Activated CD8-positive, alpha-beta memory T cell treated with anti-CD3 and anti-CD28 coated beads, Interleukin-2, amount 10 ng/mL, durations not matched to agents 7 days and 5 days (primary cell): ENCODE measurements at regions not wholly inside any gene's neighbourhood (a gene's known extent, or its start where the extent isn't known, plus 50 kb on each side); places are given as distances from the start of the nearest gene placed in this dataset.

Source experiments
- ATAC-seq: fragments of 150-1000 bp; cut with Tn5 transposase; one replicate; pipeline ENCODE4 v1.10.0; 2021; ENCODE audit warnings: moderate library complexity
- CTCF ChIA-PET: fragments of 350-600 bp; sonication (Branson Sonifier 250); formaldehyde crosslinking; loops from one replicate; lab custom pipeline; 2021; ENCODE audit warnings: antibody characterized with exemption; lab: Charles Lee
- DNase-seq: peaks from one replicate; pipeline ENCODE4 v3.0.0-alpha.2; 2020
- H3K27ac Mint-ChIP-seq: one replicate; pipeline ENCODE4 v1.8.0; 2021; ENCODE audit warnings: mild to moderate bottlenecking, mixed read lengths
- H3K27me3 Mint-ChIP-seq: one replicate; pipeline ENCODE4 v1.8.0; 2021; ENCODE audit warnings: mixed read lengths
- H3K36me3 Mint-ChIP-seq: one replicate; pipeline ENCODE4 v1.8.0; 2021; ENCODE audit warnings: mild to moderate bottlenecking, mixed read lengths
- H3K4me1 Mint-ChIP-seq: one replicate; pipeline ENCODE4 v1.8.0; 2021; ENCODE audit warnings: mixed read lengths
- H3K4me3 Mint-ChIP-seq: one replicate; pipeline ENCODE4 v1.8.0; 2021; ENCODE audit warnings: mild to moderate bottlenecking, moderate library complexity, mixed read lengths
- H3K9me3 Mint-ChIP-seq: one replicate; pipeline ENCODE4 v1.8.0; 2022; ENCODE audit warnings: low read depth, mixed read lengths

DNA sequence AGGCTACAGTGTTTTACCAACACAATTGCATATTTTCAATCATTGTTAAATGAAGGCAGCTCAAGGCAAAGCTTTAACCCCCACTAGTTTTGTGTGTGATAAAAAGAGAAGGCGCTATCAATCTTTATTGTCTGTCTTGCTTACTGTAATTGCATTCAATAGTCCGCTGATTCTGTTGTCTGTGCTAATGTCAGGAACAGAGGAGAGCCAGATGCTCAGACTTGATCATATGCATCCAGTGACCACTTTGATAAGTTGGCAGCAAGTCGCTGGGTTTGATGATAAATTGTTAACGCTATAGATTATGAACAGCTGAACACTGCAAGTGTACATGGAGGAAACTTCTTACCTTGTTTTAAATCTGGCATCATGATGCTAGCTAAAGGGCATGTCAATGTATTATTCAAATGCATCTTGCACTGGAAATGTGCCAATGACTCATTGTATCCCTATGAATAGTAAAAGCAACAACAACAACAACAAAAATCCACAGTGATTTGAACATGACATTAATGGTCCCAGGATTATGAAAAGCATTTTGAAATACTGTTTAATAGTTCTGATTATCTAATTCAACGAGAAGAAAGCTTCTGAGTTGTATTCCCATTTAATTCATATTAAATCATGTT, 423.5 kb upstream of the FANCL start:
- no peak overlapping the region for H3K4me3 Mint-ChIP-seq
- no peaks in the 10 kb centered on the region for H3K27me3 Mint-ChIP-seq
- H3K36me3 Mint-ChIP-seq, result no peaks in the 10 kb centered on the region
- DNase-seq, result no peak
- CTCF ChIA-PET, result no interaction called here
- ATAC-seq, result no peak
- no peak overlapping the region for H3K27ac Mint-ChIP-seq
- H3K4me1 Mint-ChIP-seq, result no peaks in the 10 kb centered on the region
- H3K9me3 Mint-ChIP-seq, result no peaks in the 10 kb centered on the region

DNA sequence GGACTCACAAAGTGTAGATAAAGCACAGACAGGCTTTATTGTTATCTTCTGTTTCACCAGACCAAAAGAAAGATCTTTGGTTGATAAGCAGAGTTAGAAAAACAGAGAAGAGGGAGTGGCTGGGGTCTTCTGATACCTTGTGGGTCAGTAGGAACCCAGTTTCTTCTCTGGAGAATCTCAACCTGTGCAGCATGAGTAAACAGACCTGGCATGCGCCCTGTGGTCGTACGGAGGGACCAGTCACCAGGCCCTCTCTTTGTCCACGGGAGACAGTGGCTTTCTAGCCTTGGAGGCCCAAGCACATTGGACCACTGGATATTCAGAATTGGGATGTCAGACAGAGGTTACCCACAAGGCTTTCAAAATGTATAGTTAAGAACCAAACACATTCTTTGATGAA, 418.9 kb upstream of the FANCL start:
- no peak overlapping the region for H3K4me3 Mint-ChIP-seq
- ATAC-seq (no peak), DNase-seq (no peak)
- H3K27me3 Mint-ChIP-seq, result no peaks in the 10 kb centered on the region
- CTCF ChIA-PET, result no interaction called here
- no peaks in the 10 kb centered on the region for H3K9me3 Mint-ChIP-seq
- H3K27ac Mint-ChIP-seq, result no peak overlapping the region
- no peaks in the 10 kb centered on the region for H3K4me1 Mint-ChIP-seq
- no peaks in the 10 kb centered on the region for H3K36me3 Mint-ChIP-seq

GRCh38 chr2:58655152-58655551, 414.0 kb upstream of the FANCL start:
- Mint-ChIP-seq H3K36me3 (no peaks in the 10 kb centered on the region), H3K9me3 (no peaks in the 10 kb centered on the region), H3K27me3 (peaks cover 3% of the 10 kb centered on the region), H3K27ac (no peak overlapping the region), H3K4me3 (no peak overlapping the region), H3K4me1 (no peaks in the 10 kb centered on the region)
- CTCF ChIA-PET, result no interaction called here
- DNase-seq (no peak), ATAC-seq (no peak)

DNA sequence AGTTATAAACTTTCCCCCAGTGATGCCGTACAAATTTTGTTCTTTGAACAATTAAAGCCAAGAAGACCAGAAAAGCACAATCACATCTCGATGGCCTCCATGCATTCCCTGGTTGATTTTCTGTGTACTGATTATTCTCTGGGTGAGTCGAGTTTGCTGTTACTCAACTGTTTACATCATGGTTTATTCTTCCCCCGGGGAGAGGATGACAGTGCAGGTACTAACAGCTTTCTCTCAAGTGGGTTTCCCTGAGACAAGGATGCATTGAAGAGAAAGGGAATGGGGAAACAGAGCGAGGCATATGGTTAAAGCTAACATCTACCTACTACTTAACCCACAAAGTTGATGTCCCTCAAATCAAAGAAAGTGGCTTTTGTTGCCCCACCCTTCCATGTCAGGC, 410.8 kb upstream of the FANCL start:
- DNase-seq, result no peak
- ATAC-seq, result no peak
- Mint-ChIP-seq H3K4me3 (no peak overlapping the region), H3K36me3 (no peaks in the 10 kb centered on the region), H3K4me1 (no peaks in the 10 kb centered on the region), H3K27me3 (peaks cover 3% of the 10 kb centered on the region), H3K9me3 (no peaks in the 10 kb centered on the region), H3K27ac (no peak overlapping the region)
- CTCF ChIA-PET, result no interaction called here

DNA sequence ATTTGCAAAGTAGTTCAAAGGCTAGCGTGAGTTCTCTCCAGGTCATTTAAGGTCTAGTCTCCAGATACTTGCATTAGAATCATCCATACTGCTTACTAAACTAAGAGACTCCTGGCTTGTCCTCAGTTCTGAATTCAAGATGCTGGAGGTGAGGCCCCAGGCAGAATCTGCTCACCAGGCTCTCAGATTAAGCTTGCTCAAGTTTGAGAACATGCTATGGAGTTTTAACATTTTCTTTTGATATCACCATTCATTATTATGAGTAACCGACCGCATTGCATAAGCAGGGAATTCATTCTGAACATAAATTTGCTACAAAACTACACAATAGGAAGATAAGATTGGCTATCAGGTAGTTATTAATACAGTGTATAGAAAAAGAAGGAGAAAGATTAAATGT, 409.7 kb upstream of the FANCL start:
- CTCF ChIA-PET, result no interaction called here
- Mint-ChIP-seq H3K36me3 (no peaks in the 10 kb centered on the region), H3K27ac (no peak overlapping the region), H3K4me1 (no peaks in the 10 kb centered on the region), H3K27me3 (peaks cover 3% of the 10 kb centered on the region), H3K4me3 (no peak overlapping the region), H3K9me3 (no peaks in the 10 kb centered on the region)
- ATAC-seq, result no peak
- DNase-seq, result no peak

DNA sequence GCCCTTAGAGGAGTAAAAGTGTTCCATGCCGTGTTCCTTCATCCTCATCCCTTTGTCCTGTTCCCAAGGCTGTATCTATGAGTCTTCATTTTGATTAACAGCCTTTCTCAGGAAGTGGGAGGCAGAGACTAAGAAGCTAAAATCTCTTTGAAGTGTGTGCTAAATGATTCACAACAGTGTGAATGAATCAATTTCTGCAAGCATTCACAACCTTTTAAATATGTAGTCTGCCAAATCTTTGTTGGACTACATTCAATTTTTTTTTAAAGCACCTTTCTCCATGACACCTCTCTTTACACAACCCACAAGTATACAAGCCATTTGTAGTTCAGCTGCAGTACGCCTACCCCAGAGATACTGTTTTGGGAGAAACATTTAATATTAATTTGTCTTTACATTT, 408.6 kb upstream of the FANCL start:
- H3K4me3 Mint-ChIP-seq, result no peak overlapping the region
- peaks cover 3% of the 10 kb centered on the region for H3K27me3 Mint-ChIP-seq
- H3K36me3 Mint-ChIP-seq, result no peaks in the 10 kb centered on the region
- DNase-seq (no peak), ATAC-seq (no peak)
- CTCF ChIA-PET, result no interaction called here
- H3K27ac Mint-ChIP-seq, result no peak overlapping the region
- H3K4me1 Mint-ChIP-seq, result no peaks in the 10 kb centered on the region
- H3K9me3 Mint-ChIP-seq, result no peaks in the 10 kb centered on the region

DNA sequence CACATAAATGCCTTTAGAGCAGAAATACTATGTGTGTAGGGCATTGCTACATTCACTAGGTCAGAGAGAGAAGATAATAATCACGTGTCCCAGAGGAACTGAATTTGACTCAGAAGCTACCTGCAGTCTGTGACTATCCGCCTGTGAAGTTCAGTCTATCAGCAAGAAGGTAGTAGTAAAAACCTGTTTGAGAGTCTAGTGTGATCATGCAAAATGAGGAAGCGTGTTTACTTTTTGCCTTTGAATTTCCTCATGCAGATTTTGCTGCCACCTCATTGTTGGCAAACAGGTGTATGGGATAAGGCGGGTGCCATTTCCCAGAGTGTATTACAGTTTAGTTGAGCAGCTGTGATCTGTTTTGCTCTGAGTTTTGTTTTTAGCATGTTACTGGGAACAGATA, 403.9 kb upstream of the FANCL start:
- no peak for DNase-seq
- no peaks in the 10 kb centered on the region for H3K36me3 Mint-ChIP-seq
- no peak for ATAC-seq
- CTCF ChIA-PET, result no interaction called here
- no peaks in the 10 kb centered on the region for H3K9me3 Mint-ChIP-seq
- no peak overlapping the region for H3K27ac Mint-ChIP-seq
- H3K4me1 Mint-ChIP-seq, result no peaks in the 10 kb centered on the region
- no peaks in the 10 kb centered on the region for H3K27me3 Mint-ChIP-seq
- no peak overlapping the region for H3K4me3 Mint-ChIP-seq

GRCh38 chr2:58644451-58644850, 403.3 kb upstream of the FANCL start:
- H3K27ac Mint-ChIP-seq, result no peak overlapping the region
- ATAC-seq (no peak), DNase-seq (no peak)
- no peaks in the 10 kb centered on the region for H3K36me3 Mint-ChIP-seq
- no peaks in the 10 kb centered on the region for H3K9me3 Mint-ChIP-seq
- no peaks in the 10 kb centered on the region for H3K4me1 Mint-ChIP-seq
- H3K4me3 Mint-ChIP-seq, result no peak overlapping the region
- CTCF ChIA-PET, result no interaction called here
- H3K27me3 Mint-ChIP-seq, result no peaks in the 10 kb centered on the region

GRCh38 chr2:58641001-58641400, 399.9 kb upstream of the FANCL start:
- Mint-ChIP-seq H3K4me1 (no peaks in the 10 kb centered on the region), H3K4me3 (no peak overlapping the region), H3K27ac (no peak overlapping the region), H3K9me3 (no peaks in the 10 kb centered on the region), H3K36me3 (no peaks in the 10 kb centered on the region), H3K27me3 (no peaks in the 10 kb centered on the region)
- DNase-seq (no peak), ATAC-seq (no peak)
- CTCF ChIA-PET, result no interaction called here

- Mint-ChIP-seq H3K4me3 (no peak overlapping the region), H3K9me3 (no peaks in the 10 kb centered on the region), H3K4me1 (no peaks in the 10 kb centered on the region), H3K27ac (no peak overlapping the region), H3K27me3 (no peaks in the 10 kb centered on the region), H3K36me3 (no peaks in the 10 kb centered on the region)
- no peak for DNase-seq
- no peak for ATAC-seq
- CTCF ChIA-PET, result no interaction called here
Observed at GRCh38 chr2:58640042-58640441, 398.9 kb upstream of the FANCL start.

DNA sequence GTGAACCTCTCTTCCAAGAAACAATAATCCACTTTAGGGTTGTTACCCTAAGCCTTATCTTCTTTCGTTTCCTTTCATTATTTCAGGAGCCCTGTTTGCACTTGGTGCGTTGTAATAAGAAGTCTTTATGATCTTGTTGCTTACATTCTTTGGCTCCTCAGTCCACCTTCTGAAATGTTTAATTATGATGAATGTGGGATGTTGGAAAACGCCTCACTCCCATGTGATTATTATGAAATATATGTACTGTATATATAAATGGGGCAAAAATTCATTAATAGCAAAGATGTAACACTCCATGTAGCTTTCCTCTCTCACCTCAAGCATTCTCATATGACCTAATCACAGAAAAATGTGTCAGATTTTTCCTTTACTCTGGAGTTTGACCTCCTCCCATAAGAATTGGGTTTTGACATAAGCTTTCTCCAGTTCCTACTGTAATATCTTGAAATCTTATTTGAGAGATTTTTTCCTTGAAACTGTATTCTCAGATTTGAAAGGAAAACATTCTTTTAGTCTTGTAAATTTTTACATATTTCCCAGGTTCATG, 397.2 kb upstream of the FANCL start:
- Mint-ChIP-seq H3K9me3 (no peaks in the 10 kb centered on the region), H3K4me1 (no peaks in the 10 kb centered on the region), H3K27ac (no peak overlapping the region), H3K27me3 (no peaks in the 10 kb centered on the region), H3K4me3 (no peak overlapping the region), H3K36me3 (no peaks in the 10 kb centered on the region)
- DNase-seq (no peak), ATAC-seq (no peak)
- CTCF ChIA-PET, result no interaction called here

GRCh38 chr2:58636872-58637271, 395.7 kb upstream of the FANCL start:
- no peaks in the 10 kb centered on the region for H3K9me3 Mint-ChIP-seq
- H3K4me1 Mint-ChIP-seq, result no peaks in the 10 kb centered on the region
- H3K27me3 Mint-ChIP-seq, result no peaks in the 10 kb centered on the region
- no peak overlapping the region for H3K4me3 Mint-ChIP-seq
- ATAC-seq (no peak), DNase-seq (no peak)
- no peak overlapping the region for H3K27ac Mint-ChIP-seq
- no peaks in the 10 kb centered on the region for H3K36me3 Mint-ChIP-seq
- CTCF ChIA-PET, result no interaction called here

DNA sequence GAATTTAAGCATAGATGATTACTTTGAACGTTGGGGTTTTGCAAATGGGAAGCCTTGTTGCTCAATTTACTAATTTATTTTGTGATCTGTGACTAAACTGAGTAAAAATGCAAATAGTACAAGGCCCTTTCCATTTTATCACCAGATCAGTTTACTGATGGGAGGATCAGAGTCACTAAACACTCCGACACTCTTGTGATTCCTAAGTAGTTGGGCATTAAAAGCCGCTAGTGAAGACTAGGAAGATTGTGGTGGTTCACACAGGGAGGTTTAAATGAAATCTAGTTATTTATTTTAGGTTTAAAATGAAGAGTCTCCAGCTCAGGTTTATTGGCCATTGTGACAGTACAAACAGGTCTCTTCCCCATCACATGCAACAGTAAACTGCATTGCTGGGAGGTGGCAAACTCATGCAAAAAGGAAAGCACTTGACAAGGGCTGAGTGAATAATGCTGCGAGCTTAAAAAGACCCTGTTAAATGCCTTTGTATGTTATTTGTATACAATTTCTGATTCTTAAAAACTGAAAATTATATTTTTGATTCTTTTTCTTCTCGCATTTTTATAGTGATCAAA, 394.8 kb upstream of the FANCL start:
- no peaks in the 10 kb centered on the region for H3K27me3 Mint-ChIP-seq
- H3K27ac Mint-ChIP-seq, result no peak overlapping the region
- ATAC-seq (no peak), DNase-seq (no peak)
- no peaks in the 10 kb centered on the region for H3K9me3 Mint-ChIP-seq
- CTCF ChIA-PET, result no interaction called here
- no peak overlapping the region for H3K4me3 Mint-ChIP-seq
- no peaks in the 10 kb centered on the region for H3K36me3 Mint-ChIP-seq
- H3K4me1 Mint-ChIP-seq, result no peaks in the 10 kb centered on the region

- no peaks in the 10 kb centered on the region for H3K27me3 Mint-ChIP-seq
- no peaks in the 10 kb centered on the region for H3K4me1 Mint-ChIP-seq
- H3K9me3 Mint-ChIP-seq, result no peaks in the 10 kb centered on the region
- no peak overlapping the region for H3K4me3 Mint-ChIP-seq
- DNase-seq (no peak), ATAC-seq (no peak)
- H3K36me3 Mint-ChIP-seq, result no peaks in the 10 kb centered on the region
- CTCF ChIA-PET, result no interaction called here
- no peak overlapping the region for H3K27ac Mint-ChIP-seq
Observed at GRCh38 chr2:58634653-58635370, 393.7 kb upstream of the FANCL start.
